Myocyte (in vitro differentiated cells): ENCODE measurements at regions not wholly inside any gene's neighbourhood (a gene's known extent, or its start where the extent isn't known, plus 50 kb on each side); places are given as distances from the start of the nearest gene placed in this dataset.

ENCODE experiments used
- DNase-seq: peaks from one replicate; pipeline ENCODE4 v3.0.0-alpha.2; 2012; ENCODE audit warnings: low read depth

DNA sequence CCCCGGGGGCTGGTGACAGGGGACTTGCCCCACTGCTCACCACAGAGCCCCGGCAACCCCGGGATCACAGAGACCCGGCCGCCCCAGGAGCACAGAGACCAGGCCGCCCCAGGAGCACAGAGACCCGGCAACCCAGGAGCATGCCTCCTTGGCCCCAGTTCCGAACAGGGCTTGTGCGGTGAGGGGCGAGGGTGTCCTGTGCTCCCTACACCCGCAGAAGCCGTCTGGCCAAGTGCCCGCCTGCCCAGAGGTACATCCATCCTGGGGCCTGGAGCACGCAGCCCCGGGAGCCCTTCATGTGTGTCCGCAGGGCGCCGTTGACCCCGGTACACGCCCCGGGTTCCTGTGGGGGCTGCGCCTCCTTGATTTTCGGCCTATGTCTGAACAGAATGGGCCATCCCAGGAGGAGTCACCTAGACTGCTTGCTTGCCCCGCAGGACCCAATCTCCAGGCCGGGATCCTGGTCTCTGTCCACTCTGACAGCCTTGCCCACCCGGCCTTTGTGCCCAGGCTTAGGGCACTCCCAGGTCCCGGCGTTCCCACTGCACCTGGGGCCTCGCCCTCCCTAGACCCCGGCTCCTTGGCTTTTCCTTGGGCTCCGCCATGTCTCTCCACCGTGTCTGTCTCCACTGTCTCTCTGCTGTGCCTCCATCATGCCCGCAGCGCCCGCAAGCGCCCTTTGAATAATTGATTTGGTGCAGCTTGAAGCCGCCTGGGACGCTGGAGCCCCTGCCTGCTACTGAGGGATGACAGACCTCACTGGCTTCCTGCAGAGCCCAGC, 219.8 kb downstream of the ERMARD start:
- no peak for DNase-seq

DNA sequence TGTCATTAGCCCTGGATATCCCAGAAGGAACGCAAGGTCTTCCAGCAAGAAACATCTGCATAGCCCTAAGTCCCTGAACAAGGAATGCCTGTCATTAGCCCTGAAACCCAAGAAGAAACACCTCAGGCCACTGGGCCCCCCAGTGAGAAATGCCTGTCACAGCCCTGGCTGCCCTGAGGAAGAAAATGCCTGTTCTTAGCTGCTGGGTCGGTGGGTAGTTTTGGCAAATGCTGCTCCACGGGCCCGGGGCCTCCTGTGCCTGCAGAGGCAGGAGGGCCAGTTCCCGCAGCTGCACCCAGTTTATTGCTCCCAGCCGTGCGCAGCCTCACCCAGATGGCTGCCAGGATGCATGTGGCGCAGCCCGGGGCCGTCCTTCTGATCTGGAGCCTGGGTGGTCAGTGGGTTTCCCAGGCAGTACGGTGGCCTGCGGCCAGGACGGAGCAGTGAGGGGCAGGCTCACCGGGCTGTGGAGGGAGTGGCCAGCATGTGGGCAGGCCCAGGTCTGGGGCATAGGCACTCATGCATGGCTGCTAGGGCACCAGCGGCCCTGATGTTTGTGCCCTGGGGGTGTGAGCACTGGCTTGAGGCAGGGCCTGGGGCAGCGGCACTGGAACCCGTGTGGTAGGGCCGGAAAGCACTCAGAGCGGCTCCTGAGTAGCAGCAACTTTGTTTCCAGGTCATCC, 219.0 kb downstream of the ERMARD start:
- no peak for DNase-seq

DNA sequence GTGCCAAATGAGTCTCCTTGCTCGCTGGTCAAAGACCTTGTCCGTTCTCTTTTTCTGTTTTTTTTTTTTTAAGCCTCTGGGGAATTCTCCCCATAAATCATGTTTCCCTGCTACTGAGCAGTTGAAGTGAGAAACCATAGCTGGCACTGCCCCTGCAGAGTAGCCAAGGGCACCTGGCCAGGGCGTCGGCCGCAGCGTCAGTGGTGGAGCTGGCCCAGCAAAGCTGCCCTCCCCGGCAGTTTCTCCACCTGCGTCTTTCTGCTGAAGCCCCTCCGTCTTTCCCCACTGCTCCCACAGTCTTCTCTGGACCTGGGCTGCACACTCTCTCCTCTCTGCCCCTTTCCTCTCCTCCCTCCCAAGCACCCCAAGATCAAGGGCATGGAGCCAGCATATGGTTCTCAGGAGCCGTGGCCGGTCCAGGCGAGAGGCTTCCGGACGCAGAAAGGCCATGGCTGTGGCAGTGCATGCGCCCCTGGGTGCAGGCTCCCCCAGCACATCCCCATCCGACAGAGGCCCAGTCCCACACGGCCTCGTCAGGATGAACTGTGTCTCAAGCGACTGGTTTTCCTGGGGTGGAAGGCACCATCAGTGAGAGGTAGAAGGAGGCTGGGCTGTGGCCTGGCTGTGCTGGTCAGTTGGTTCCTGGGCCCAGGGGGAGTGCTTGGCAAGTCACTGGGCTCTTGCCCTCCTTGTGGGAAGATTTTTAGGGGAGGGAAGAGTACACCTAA, 218.1 kb downstream of the ERMARD start:
- no peak for DNase-seq

DNA sequence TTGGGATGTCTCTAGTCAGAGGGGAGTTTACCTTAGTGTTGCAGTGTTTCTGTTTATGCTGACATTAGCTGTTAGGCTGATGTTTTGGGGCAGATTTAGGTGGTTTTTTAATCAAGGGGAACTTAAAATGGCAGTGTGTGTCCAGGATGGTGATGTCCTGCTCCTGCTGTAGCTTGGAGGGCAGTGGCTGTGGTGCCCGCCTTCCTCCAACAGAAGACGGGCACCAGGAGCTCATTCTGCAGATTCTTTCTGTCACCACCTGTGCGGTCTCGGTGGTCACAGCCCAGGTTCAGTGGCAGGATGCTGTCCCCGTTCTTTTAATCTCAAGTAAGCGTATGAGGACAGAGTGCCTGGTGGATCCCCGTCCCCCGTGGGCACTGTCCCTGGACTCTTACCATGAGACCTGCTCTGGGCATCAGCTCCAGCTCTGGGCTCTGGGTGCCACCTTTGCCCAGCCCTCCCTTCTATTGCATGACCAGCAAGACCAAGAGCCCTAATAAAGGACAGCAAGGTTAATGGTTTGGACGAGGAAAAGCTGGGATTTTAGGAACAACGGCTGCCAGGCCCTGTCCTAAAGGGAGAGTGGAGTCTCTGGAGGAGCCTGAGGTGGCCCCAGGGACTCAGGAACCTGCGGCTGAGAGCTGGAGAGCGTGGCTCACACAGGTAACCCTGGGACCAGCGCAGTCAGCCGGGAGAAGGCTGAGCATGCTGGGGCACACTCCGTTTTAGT, 217.3 kb downstream of the ERMARD start:
- no peak for DNase-seq

DNA sequence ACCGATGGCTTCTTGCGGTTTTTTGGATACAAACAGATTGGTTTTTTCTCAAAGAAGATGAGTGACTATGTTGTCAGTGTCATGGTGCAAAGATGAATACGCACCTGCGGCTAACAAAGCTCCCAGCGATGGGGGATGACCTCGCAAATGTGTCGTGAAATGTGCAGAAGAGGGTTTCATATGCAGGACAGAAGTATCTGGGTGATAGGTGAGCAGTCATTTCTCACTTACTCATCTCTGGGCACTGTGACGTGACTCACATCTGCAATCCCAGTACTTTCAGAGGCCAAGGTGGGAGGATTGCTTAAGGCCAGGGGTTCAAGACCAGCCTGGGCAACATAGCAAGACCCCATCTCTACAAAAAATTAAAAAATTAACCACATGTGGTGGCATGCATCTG, 216.3 kb downstream of the ERMARD start:
- DNase-seq: no peak

DNA sequence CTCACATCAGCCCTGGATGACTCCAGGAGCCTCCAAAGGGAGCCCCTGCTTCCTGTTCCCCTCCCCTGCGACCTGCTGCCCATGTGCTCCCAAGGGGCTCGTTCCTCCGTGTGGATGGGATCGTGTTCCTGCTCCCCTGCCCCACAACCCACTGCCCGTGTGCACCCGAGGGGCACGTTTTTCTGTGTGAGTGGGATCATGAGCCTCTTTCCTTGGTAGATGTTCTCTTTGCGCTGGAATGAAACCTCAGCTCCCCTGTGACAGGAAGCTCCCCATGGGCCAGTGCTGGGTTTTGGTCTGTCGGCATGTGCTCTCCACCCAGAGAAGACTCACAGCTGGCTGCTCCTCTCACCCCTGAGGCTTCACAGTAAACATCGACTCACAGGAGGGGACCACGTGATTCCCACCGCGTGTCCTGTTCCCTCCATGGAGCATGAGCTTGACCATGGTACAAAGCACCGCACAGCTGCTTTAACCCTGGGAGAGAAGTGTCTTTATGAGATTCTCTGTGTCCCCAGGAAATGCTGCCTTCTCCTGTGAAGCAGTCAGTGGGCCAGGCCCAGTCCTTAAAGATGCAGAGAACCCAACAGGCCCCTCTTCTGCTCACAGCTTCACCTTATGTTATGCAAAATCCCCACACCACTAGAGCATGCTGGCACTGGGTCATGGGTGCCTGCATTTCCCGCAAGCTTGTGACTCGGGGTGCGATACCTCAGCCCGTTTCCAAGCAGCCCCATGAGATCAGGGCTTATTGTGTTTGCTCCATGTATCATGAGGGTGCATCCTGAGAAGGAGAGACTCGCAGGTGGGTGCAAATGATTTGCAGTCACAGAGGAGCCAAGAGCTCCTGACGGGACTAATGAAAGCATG, 215.1 kb downstream of the ERMARD start:
- DNase-seq: no peak

DNA sequence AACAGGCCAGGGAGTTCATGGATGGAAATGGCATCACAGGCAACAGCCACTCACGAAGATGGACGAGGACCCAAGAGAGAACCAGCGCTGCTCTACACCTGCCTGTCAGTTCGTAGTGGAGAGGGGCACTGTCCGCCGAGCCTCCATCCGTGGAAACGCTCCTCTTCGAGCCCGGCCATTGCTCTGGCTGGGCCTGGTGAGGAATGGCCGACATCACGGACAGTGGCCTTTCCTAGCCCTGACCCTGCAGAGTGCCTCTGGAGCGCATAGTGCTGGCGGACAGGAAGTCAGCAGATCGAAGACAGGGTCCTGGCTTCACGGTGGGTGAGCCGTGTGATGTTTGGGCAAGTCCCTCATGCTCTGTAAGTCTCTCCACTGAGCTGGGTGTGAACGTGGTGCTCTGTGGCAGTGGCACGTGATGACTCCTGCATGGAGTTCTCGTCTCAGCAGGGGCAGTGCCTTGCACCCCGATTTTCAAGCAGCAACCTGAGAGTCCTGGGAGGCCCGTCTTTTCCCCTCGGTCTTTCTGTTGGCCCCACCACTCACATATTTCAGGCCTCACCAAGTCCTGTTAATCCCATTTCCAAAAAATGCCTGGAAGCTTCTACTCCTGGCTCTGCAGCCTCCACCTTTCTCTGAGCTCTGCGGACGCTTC, 214.4 kb downstream of the ERMARD start:
- DNase-seq: no peak

DNA sequence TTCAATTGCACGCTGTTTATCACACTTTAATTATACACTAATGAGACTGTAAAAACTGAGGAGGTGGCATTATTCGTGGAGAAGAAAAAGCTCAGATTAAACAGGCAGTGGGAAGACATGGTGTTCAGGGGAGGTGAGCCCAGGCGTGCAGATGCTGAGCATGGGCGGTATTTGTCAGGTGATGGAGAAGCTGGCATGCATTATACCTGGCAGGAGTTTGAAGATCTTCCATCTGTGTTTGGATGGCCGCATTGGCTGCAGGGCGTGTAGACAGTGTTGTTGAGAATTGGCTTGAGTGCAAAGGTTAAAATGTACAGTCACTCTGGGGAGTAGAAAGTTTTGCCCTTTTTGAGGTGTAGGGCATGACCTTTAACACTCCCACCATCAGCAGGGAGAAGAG, 213.8 kb downstream of the ERMARD start:
- no peak for DNase-seq

DNA sequence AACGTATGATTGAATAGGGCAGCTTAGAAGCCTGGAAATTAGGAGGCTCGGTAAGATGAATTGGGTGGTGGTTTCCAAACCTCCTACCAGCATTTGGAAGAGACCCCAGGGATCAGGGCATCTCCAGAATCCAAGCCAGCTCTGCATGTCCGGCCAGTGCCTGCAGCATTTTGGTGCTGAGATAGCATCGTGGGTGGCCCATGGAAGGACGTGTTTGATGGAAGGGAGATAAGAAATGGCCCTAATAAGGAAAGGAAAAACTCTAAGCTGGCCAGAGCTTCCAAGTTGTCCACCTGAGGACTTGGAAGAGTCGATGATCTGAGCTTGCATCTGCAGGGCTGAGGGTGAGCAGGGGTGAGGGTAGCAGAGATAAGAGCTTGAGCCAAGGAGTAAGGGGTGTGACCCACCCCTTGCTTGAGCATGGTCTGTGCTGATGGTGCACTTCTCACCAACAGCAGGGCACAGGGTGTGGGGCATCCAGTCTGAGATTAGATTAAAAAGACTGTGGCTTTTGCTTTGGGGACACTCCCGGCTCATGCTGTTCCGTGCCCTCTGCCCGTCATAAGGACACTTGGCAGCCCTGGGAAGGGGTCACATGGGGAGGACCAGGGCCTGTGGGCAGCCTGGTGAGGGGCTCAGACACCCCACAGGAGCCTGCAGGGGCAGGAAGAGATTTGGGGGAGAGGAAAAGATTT, 213.2 kb downstream of the ERMARD start:
- DNase-seq: no peak

DNA sequence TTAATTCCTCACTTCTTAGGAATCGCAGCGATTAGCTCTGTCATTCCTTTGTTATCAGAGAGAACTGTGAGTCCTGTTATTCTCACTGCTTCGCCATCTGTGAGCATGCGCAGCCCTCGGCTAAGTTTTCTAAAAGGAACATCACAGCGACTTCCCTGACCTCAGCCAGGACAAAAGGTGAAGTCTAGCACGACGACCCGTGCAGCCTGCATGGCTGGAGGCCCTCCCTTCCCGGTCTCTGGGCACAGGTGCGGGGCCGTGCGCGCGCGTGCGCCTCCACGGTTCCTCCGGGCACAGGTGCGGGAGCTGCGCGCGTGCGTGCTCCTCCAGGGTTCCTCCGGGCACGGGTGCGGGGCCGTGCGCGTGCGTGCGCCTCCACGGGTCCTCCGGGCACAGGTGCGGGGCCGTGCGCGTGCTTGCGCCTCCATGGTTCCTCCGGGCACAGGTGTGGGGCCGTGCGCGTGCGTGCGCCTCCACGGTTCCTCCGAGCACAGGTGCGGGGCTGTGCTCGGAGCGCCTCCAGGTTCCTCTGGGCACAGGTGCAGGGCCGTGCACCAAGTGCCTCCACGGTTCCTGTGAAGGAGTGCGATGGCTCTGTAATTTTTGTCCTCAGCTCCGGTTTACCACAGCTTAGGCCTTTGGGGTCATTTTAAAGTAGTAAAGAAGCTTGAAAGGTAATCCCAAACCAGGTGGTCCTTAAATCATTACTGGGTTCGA, 212.3 kb downstream of the ERMARD start:
- DNase-seq: no peak

DNA sequence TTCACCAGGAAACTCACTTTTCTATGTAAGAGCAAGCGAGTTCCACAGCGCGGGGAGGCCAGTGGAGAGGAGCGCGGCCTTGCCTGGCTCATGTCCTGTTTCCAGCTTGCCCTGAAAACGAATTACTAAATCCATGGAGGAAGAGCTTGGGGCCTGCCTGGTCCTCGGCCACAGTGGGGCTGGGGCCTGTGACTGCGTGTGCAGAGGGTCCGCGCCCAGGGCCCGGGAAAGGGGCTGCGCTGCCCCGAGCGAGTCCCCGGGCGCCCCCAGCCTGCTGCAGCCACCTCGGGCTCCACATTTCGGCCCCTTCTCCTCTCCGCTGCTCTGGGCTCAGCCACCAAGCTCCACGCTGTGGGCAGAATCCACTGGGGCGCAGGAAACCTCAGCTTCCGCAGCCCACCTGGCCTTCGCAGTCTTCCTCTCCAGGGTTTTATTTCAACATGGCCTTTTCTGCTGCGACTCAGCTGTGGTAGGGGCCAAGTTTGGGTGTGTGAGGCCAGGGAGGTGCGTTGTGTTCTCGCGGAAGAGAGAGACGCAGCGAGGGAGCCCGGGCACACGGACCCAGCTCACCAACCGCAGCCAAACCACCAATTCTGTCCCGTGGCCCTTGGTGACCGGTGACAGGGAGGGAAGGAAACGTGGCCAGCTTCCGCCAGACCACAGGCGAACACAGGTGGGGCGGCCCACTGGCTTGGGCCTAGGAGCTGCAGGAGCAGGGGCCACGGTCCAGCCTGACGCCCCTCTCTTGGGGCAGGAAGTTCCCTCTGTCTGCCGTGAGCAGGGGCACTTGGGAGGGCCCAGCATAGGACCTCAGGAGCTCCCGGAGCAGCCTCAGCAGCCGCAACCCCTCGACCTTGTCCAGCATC, 211.4 kb downstream of the ERMARD start:
- no peak for DNase-seq

DNA sequence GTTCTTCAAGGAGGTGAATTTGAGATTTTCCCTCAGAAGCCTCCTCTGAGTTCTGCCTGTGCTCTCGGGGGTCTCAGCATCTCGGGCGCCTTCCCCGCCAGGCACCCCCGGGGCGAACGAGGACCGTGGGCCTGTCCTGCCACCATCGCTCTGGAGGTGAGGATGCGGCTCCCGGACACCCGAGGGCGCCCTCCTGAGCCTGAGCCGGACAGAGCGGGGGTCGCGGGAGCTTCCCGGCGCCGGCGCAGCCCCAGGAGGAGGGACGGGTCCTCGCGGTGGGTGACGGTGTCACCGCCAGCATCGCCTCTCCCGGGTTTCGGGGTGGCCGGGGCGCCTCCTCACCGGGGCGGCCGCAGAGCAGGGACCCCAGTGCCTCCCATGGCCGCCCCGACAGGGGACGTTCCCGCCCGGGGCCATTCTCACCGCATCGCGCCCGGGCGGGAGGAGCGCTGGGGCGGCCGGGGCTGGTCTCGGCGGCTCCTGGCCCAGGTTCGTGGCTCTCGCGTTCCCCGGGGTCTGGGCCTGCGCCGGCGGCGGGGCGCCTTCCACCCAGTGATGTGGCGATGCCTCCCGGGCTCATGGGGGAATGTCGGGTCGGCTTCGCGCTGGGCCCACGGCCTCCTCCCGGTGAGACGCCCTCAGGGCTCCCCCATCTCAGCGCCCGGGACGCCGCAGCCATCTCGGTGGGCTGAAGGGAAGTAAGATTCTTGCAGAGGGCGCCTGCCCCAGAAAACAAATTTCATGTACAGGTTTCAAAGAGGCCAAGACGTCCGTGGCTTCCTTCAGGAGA, 210.5 kb downstream of the ERMARD start:
- DNase-seq: no peak

DNA sequence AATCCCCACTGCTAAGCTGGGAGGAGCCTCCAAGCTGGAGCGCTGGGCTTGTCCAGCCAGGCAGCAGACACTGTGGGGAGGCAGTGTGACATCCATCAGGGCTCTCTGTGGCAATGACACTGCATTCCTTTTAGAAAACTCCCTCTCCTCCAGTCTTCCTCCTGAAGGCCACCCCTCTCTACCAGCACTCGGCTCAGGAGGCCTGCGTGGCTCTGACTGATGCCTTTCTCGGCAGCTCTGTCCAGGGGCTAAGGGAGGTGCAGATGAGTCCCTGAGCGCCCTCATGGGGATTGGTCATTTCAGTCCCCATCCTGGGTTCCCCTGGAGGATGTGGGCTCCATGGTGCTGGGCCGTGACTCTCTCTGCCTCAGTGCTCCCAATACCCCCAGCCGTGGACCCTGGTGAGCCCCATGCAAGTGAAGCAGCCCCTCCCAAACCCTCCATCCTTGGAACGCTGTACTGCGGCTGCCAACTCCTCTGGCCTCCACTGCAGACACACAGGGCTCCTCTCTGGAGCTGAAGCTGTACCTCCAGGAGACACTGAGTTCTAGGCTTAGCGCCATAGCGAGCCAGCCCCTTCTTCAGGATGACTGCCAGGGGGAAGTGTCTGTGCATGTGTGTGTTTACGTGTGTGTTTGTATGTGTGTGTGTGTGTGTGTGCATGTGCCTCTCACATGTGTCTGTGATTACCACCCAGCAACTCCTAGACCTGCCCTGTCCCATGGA, 209.6 kb downstream of the ERMARD start:
- no peak for DNase-seq

DNA sequence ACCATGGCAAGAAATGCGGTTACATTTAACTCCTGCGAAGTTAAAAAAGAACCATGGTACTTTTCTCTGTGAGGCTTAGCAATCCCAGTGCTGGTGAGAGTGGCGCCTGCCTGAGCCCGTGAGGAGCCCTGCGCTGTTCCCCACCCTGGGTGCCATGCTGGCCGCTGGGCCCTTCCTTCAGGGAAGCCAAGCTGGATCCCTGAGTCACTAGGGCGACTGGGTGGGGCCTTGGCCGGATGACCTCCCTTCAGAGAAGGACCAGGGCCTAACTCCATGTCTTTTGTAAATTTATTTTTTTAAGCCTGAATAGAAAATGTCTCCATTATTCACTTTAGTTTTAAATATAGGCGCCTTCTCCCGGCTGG, 209.1 kb downstream of the ERMARD start:
- no peak for DNase-seq

DNA sequence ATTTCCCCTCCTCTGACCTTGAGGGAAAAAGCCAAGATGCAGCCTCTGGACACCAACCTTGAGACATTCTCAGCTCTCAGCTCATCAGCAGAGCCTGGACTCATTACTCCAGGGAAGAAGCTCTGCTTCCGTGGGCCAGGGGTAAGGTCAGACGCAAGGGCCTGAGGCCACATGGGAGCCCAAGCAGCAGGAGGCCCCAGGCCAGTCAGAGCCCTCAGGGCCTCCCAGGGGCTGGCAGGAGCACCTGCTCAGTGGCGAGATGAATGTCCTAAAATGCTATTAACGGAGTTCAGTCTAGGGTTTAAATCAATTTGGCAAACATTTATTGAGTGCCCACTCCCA, 208.6 kb downstream of the ERMARD start:
- no peak for DNase-seq

DNA sequence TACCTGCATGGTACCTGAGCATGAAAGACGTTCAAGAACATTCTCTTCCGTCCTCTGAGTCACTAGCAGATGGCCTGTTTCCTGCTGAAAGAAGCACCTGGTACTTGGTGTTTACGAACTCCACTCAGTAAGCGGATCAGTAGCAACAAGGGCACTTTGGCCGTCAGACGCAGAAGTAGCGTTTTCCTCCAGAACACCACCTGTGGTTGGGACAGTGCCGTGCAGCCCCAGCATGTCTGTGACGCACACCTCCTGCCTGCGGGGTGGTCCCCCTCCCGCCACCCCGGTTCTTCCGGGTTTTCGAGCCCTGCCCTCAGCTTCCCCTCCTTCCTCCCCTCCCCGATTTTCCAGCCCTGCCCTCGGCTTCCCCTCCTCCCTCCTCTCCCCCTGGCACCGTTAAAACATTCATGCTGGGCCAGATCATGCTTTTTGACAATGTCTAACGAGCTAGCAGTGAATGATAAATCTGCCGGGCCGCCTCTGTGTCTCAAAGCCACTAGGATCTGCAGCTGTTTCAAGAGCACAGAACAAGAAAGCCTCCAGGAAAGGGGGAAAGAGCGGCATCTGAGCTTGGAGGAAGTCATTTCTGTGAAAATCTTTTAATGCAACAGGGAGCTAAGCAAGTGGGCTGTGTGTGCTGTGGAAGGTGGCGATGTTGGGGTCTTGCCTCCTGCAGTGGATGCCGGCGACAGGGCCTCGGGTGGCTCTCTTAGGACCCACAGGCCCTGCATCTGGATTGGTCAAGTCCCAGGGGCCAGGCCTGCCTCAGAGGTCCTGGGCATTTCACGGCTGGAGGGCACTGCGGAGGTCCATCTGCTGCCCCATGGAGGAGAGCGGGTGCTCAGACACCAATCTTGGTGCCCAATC, 207.9 kb downstream of the ERMARD start:
- DNase-seq: no peak
